ENCODE measurements at regions not wholly inside any gene's neighbourhood (a gene's known extent, or its start where the extent isn't known, plus 50 kb on each side); places are given as distances from the start of the nearest gene placed in this dataset.

- no peak for DNase-seq (ENCODE audit: low spot score)
- no peak for TF ChIP-seq CTCF (IDR thresholded peaks at IDR 0.05; ENCODE audit: borderline replicate concordance, control extremely low read depth, extremely low read depth, insufficient read depth, missing control alignments)
- in situ Hi-C loops (cut with MboI; ENCODE audit: low sequenced_read_pairs, unreplicated experiment) = no loop called here
Observed at GRCh38 chr6:100177956-100178355, 183.9 kb upstream of the MCHR2 start.

GRCh38 chr6:100176951-100177710, 183.1 kb upstream of the MCHR2 start:
- DNase-seq (ENCODE audit: low spot score) = no peak
- in situ Hi-C loops (cut with MboI; ENCODE audit: low sequenced_read_pairs, unreplicated experiment) = no loop called here
- TF ChIP-seq CTCF (IDR thresholded peaks at IDR 0.05; ENCODE audit: borderline replicate concordance, control extremely low read depth, extremely low read depth, insufficient read depth, missing control alignments) = no peak

- in situ Hi-C loops (cut with MboI; ENCODE audit: low sequenced_read_pairs, unreplicated experiment) = no loop called here
- TF ChIP-seq CTCF (IDR thresholded peaks at IDR 0.05; ENCODE audit: borderline replicate concordance, control extremely low read depth, extremely low read depth, insufficient read depth, missing control alignments) = no peak
- DNase-seq (ENCODE audit: low spot score) = no peak
Observed at GRCh38 chr6:100176311-100176950, 182.4 kb upstream of the MCHR2 start.

- no peak for TF ChIP-seq CTCF (IDR thresholded peaks at IDR 0.05; ENCODE audit: borderline replicate concordance, control extremely low read depth, extremely low read depth, insufficient read depth, missing control alignments)
- in situ Hi-C loops (cut with MboI; ENCODE audit: low sequenced_read_pairs, unreplicated experiment) = no loop called here
- DNase-seq (ENCODE audit: low spot score) = no peak
Observed at GRCh38 chr6:100175814-100176310, 181.8 kb upstream of the MCHR2 start.

GRCh38 chr6:100173211-100173610, 179.2 kb upstream of the MCHR2 start:
- in situ Hi-C loops (cut with MboI; ENCODE audit: low sequenced_read_pairs, unreplicated experiment) = no loop called here
- TF ChIP-seq CTCF (IDR thresholded peaks at IDR 0.05; ENCODE audit: borderline replicate concordance, control extremely low read depth, extremely low read depth, insufficient read depth, missing control alignments) = no peak
- no peak for DNase-seq (ENCODE audit: low spot score)

- DNase-seq (ENCODE audit: low spot score) = no peak
- in situ Hi-C loops (cut with MboI; ENCODE audit: low sequenced_read_pairs, unreplicated experiment) = no loop called here
- no peak for TF ChIP-seq CTCF (IDR thresholded peaks at IDR 0.05; ENCODE audit: borderline replicate concordance, control extremely low read depth, extremely low read depth, insufficient read depth, missing control alignments)
Observed at GRCh38 chr6:100172322-100172713, 178.3 kb upstream of the MCHR2 start.
